ENCODE measurements at regions not wholly inside any gene's neighbourhood (a gene's known extent, or its start where the extent isn't known, plus 50 kb on each side); places are given as distances from the start of the nearest gene placed in this dataset.
"Not testable (repeated sequence)": the region's sequence is repeated elsewhere in the genome, so short reads cannot be mapped to it uniquely, and the experiment has no call there.

GRCh38 chr17:70750983-70751382, 581.7 kb downstream of the KCNJ2 start:
- DNase-seq: no peak

GRCh38 chr17:70752461-70752860, 583.1 kb downstream of the KCNJ2 start:
- DNase-seq: not testable (repeated sequence)

- no peak for DNase-seq
Measured at GRCh38 chr17:70752966-70753467, 583.7 kb downstream of the KCNJ2 start.

GRCh38 chr17:70763018-70763417, 593.7 kb downstream of the KCNJ2 start:
- DNase-seq: no peak

- peak in 1 of 14 donors; percentile 2 for DNase-seq
Measured at GRCh38 chr17:70767102-70767701, 597.9 kb downstream of the KCNJ2 start.

GRCh38 chr17:70769956-70770355, 600.6 kb downstream of the KCNJ2 start:
- no peak for DNase-seq

GRCh38 chr17:70771804-70772386, 602.6 kb downstream of the KCNJ2 start:
- peak in 1 of 14 donors; percentile 0 for DNase-seq

GRCh38 chr17:70772761-70773160, 603.4 kb downstream of the KCNJ2 start:
- DNase-seq: no peak

GRCh38 chr17:70773258-70773657, 603.9 kb downstream of the KCNJ2 start:
- no peak for DNase-seq

- DNase-seq: no peak
Measured at GRCh38 chr17:70774339-70775117, 605.2 kb downstream of the KCNJ2 start.

GRCh38 chr17:70775679-70776078, 606.3 kb downstream of the KCNJ2 start:
- no peak for DNase-seq

- no peak for DNase-seq
Measured at GRCh38 chr17:70776441-70776840, 607.1 kb downstream of the KCNJ2 start.

GRCh38 chr17:70780031-70780430, 610.7 kb downstream of the KCNJ2 start:
- no peak for DNase-seq

GRCh38 chr17:70786081-70786480, 616.7 kb downstream of the KCNJ2 start:
- no peak for DNase-seq

- no peak for DNase-seq
Measured at GRCh38 chr17:70787721-70788300, 618.5 kb downstream of the KCNJ2 start.

GRCh38 chr17:70791748-70792443, 622.6 kb downstream of the KCNJ2 start:
- DNase-seq: no peak

GRCh38 chr17:70794738-70795137, 625.4 kb downstream of the KCNJ2 start:
- DNase-seq: no peak

GRCh38 chr17:70795620-70796019, 626.3 kb downstream of the KCNJ2 start:
- DNase-seq: no peak

GRCh38 chr17:70796757-70797156, 627.4 kb downstream of the KCNJ2 start:
- no peak for DNase-seq

- DNase-seq: no peak
Measured at GRCh38 chr17:70797166-70797565, 627.8 kb downstream of the KCNJ2 start.

GRCh38 chr17:70804161-70804560, 634.8 kb downstream of the KCNJ2 start:
- DNase-seq: no peak

GRCh38 chr17:70808596-70808995, 639.3 kb downstream of the KCNJ2 start:
- no peak for DNase-seq

GRCh38 chr17:70810609-70811008, 641.3 kb downstream of the KCNJ2 start:
- no peak for DNase-seq

All from C1 segment of cervical spinal cord (tissue), 14 donors.